ENCODE measurements at regions not wholly inside any gene's neighbourhood (a gene's known extent, or its start where the extent isn't known, plus 50 kb on each side); places are given as distances from the start of the nearest gene placed in this dataset.
A peak's percentile ranks its signal among the peaks of the same experiment; 100 is the strongest.
"Not testable (repeated sequence)": the region's sequence is repeated elsewhere in the genome, so short reads cannot be mapped to it uniquely, and the experiment has no call there.

DNA sequence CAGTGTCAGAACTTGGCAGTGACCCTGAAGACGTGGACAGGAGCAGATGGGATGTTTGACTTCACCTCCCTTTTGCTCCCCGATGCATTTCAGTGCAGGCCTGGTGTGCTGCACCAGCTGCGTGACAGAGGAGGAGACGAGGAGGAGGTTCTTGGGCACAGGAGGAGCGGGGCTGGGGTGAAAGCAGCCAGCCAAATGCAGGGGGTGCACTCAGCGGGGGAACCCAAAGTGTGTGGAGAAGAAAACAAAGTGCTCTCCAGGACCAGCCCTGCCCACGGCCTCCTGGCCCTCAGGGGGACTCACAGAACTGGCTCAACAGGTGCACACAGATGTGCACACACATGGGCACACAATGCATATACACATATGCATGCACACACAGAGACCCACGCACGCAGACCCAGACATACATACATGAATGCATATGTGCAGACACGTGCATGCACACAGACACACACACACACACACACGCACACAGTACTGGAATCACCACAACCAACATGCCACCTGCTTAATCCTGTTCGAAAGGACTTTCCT, 91.7 kb upstream of the SFSWAP start:
- in situ Hi-C loops (cut with MboI; ENCODE audit: low pct_unique_long_range_greater_than_20kb in 2 of 9, low sequenced_read_pairs in 9 of 9, unreplicated experiment in 9 of 9), result loop anchor here in 2 of 9 experiments (25.0 kb wide), 1 partner anchor 193 kb away; no protein-coding TSS in a partner anchor
- Histone ChIP-seq H3K4me3 (no peak overlapping the region), H3K4me1 (replicated peaks in 1 of 2) (peaks cover 23 to 36% of the 10 kb centered on the region in 2 donors), H3K27ac (no peak overlapping the region)
- no peak for ATAC-seq (replicated peaks in 6 of 8)
- WGBS, 10 experiments, result 16 to 60% (median 40%) methylated on average over 2 to 7 of the region's 12 CpGs; no CpG with 5 or more reads in 6 of the 10 experiments

DNA sequence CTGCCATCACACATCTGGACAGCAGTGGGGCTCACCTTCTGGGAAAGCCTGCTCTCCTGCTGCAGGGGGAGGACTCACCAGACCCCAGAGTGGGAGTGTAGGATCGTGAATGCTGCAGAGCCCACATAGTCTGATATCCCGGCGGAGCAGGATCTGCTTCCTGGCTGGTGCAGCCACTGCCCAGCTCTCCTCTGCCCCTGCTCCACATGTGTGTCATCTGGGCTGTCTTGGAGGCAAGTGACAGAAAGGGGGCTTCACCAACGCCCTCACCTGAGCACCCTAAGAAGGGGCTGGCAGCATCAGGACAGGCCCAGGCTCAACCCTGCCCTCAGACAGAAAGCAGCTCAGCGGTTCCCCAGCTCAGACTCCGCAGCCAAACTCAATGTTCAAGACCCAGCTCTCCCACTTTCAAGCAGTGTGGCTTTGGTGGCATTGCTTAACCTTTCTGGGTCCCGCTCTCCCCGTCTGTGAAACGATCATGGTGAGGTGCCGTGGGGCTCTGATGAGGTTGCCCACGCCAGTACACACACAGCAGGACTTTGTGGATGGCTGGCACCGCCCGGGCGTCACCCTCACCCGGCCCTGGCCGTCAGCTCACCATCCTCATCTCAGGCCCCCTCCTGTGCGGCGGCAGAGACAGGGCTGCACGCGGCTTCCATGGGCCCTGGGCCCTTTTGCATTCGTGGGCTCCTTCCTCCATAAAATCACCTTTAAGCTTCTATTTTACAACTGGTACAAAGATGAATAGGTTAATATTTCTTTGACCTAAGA, 91.0 kb upstream of the SFSWAP start:
- Histone ChIP-seq H3K27ac (no peak overlapping the region), H3K4me1 (replicated peaks in 1 of 2) (peaks cover 23 to 39% of the 10 kb centered on the region in 2 donors), H3K4me3 (no peak overlapping the region)
- no peak for ATAC-seq (replicated peaks in 6 of 8)
- 29 to 100% (median 74%) methylated on average over 1 to 9 of the region's 21 CpGs; no CpG with 5 or more reads in 3 of the 10 experiments for WGBS, 10 experiments
- in situ Hi-C loops (cut with MboI; ENCODE audit: low pct_unique_long_range_greater_than_20kb in 2 of 9, low sequenced_read_pairs in 9 of 9, unreplicated experiment in 9 of 9), result loop anchor here in 6 of 9 experiments (5.0 to 25.0 kb wide), 3 partner anchors 192 to 275 kb away; no protein-coding TSS in a partner anchor

DNA sequence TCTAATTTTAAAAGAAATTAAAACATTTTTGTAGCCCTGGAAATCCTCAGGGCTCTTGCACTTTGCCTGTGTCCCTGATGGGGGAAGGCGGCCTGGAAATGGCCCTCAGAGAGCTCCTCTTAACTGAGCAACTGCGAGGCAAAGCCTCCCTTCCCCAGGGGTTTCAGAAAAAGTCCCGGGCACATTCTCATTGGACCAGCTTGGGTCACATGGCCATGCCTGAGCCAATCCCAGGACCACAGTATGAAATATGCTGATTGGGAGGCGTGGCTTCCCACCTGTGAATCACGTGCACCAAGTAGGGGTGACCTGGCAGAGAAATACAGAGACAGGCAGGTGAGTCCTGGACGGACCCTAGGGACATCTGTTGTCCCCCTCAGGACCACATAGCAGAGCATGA, 90.4 kb upstream of the SFSWAP start:
- no peak for ATAC-seq (replicated peaks in 6 of 8)
- peaks cover 18 to 34% of the 10 kb centered on the region in 2 donors for H3K4me1 ChIP-seq (replicated peaks in 1 of 2)
- WGBS, 10 experiments, result 69 to 100% (median 86%) methylated on average over 1 to 5 of the region's 6 CpGs; no CpG with 5 or more reads in 4 of the 10 experiments
- H3K4me3 ChIP-seq, result no peak overlapping the region
- in situ Hi-C loops (cut with MboI; ENCODE audit: low pct_unique_long_range_greater_than_20kb in 2 of 9, low sequenced_read_pairs in 9 of 9, unreplicated experiment in 9 of 9), result loop anchor here in 6 of 9 experiments (5.0 to 25.0 kb wide), 3 partner anchors 192 to 276 kb away; no protein-coding TSS in a partner anchor
- no peak overlapping the region for H3K27ac ChIP-seq

DNA sequence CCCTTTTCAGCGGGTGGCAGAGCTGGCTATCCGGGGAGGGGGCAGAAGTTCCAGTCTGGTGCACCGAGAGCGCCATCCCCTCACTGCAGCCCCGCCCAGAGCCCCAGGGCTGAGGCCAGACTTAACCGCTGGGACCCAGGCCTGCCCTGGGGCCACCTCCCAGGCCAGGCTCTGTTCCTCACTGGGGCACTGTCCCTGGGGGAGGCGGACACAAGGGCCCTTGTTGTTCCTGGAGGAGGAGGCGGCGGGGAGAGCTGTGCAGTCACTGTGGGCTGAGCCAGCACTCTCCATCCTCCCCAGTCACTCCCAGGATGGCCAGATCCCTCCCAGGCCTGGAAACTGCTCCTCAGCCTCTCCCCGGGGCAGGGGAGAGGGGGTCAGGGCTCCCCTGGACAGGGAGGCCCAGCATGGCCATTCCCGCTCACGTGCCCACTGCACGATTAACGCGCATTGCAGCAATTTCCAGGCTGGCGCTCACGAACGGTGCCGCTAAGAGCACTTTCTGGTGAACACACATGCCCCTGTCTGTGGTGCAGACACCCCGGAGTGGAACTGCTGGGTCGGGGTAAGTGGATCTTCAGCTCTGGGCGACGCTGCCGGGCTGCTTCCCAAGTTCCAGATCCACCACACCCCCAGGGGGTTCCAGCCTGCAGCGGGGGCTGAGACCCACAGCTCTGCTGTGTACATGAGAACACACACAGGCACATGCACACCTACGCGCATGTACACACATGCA, 89.8 kb upstream of the SFSWAP start:
- Histone ChIP-seq H3K4me1 (replicated peaks in 1 of 2) (peaks cover 12 to 28% of the 10 kb centered on the region in 2 donors), H3K27ac (peak overlapping the region in 1 of 2 donors; percentile 53), H3K4me3 (no peak overlapping the region)
- ATAC-seq (replicated peaks in 6 of 8), result no peak
- 60 to 90% (median 60%) methylated on average over 2 to 4 of the region's 27 CpGs; no CpG with 5 or more reads in 7 of the 10 experiments for WGBS, 10 experiments
- in situ Hi-C loops (cut with MboI; ENCODE audit: low pct_unique_long_range_greater_than_20kb in 2 of 9, low sequenced_read_pairs in 9 of 9, unreplicated experiment in 9 of 9), result loop anchor here in 6 of 9 experiments (5.0 to 25.0 kb wide), 3 partner anchors 191 to 276 kb away; no protein-coding TSS in a partner anchor

DNA sequence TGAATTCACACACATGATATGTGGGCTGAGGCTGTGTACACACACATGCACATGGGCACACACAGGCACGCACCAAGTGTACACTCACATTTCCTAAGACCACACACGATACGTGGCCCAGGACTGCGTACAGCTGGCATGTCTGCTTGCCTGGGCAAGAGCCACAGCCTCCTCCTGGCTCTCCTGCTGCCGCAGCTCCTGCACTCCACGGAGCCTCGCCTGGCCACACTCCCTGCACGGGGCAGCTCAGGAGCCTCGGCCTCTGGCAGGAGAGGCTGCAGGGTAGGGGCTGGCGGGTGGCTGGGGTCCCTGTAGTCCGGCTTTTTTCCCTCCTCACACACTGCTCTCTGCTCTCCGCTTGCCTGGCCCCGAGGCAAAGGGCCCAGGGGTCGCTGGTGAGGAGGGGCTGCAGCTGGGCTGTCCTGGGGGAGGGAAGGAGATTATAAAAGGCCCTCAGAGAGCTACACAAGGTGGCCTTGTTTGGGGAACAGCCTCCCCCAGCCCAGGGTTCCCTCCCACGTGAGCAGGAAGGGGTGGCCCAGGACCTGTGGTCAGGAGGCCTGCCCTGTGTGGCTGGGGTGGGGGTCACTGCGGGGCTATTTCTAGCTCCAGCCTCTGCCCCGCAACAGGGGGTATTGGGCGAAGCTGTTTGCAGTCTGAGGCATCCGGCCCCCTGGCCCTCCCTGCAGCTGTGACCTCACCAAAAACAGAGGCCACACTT, 89.0 kb upstream of the SFSWAP start:
- Histone ChIP-seq H3K27ac (peak overlapping the region in 1 of 2 donors; percentile 53), H3K4me3 (no peak overlapping the region), H3K4me1 (replicated peaks in 1 of 2) (peaks cover 7 to 22% of the 10 kb centered on the region in 2 donors)
- peak in 5 of 8 experiments; percentile 74 to 85 (median 83) for ATAC-seq (replicated peaks in 6 of 8)
- 37 to 90% methylated on average over 2 of the region's 19 CpGs; no CpG with 5 or more reads in 8 of the 10 experiments for WGBS, 10 experiments
- in situ Hi-C loops (cut with MboI; ENCODE audit: low pct_unique_long_range_greater_than_20kb in 2 of 9, low sequenced_read_pairs in 9 of 9, unreplicated experiment in 9 of 9), result loop anchor here in 6 of 9 experiments (5.0 to 25.0 kb wide), 3 partner anchors 190 to 277 kb away; no protein-coding TSS in a partner anchor

DNA sequence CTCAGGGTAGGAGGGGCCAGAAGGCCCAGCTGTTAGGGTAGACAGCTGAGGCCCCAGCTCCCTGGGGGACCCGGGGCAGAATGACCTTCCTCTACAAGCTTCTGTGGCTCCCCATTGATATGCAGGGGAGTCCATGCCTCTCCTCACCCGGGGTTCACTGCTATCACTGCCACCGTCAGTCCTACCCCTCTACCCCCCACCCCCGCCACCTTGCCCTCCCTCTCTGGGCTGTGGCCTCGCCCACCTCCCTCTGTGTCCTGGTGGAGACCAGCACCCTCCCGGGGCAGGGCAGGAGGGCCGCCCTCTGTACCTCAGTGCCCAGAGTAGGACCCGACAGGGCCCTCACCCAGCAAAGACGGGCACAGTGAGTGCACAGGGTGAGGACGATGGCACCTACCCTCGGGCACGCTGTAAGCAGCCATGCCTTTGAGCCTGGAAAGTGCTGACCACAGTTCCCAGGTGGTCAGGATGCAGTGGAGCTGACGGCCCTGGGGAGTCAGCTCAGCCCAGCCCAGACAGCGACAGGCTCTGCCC, 88.4 kb upstream of the SFSWAP start:
- in situ Hi-C loops (cut with MboI; ENCODE audit: low pct_unique_long_range_greater_than_20kb in 2 of 9, low sequenced_read_pairs in 9 of 9, unreplicated experiment in 9 of 9), result loop anchor here in 6 of 9 experiments (5.0 to 25.0 kb wide), 3 partner anchors 190 to 278 kb away; no protein-coding TSS in a partner anchor
- 20% methylated on average over 1 of the region's 14 CpGs; no CpG with 5 or more reads in 9 of the 10 experiments for WGBS, 10 experiments
- no peak overlapping the region for H3K4me3 ChIP-seq
- ATAC-seq (replicated peaks in 6 of 8), result no peak
- peaks cover 7 to 22% of the 10 kb centered on the region in 2 donors for H3K4me1 ChIP-seq (replicated peaks in 1 of 2)
- no peak overlapping the region for H3K27ac ChIP-seq

DNA sequence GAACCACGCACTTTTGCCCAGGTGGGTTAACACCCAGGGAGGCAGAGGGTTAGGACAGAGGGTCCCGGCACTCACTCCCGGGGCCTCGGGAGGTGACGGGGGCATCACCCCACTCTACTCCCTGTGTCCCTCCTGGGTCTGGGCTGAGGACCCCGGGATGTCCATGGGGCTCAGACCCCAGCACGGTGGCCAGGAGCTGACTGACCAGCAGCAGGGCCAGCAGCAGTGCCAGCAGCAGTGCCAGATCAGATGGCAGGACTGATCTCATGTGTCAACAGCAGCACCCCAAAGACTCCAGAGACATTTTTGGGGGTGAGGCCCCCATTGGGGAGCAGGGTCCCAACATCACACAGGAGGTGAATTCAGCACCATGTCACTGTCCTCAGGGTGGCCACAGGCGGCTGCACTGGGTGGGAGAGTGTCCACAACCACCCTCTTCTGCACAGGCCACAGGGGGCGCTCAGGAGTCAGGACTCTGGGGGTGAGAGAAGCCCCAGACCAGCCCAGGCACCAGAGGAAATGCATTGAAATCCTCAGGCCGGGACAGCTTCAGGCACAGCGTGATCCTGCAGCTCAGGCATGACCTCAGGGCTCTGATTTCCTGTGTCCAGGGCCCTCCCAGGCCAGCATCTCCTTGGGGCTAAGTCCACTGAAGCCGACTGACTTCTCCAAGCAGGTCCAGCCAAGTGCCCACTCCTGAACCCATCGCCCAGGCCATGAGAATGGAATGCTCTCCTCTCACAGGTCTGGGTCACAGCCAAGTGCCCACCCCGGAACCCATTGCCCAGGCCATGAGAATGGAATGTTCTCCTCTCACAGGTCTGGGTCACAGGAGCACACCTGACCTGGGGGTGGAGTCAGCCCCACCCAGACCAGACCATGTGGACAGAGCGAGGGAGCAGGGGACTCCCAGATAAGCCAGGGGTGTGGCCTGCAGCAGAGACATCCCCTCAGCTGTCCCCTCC, 87.2 kb upstream of the SFSWAP start:
- in situ Hi-C loops (cut with MboI; ENCODE audit: low pct_unique_long_range_greater_than_20kb in 2 of 9, low sequenced_read_pairs in 9 of 9, unreplicated experiment in 9 of 9), result loop anchor here in 6 of 9 experiments (5.0 to 25.0 kb wide), 3 partner anchors 189 to 279 kb away; no protein-coding TSS in a partner anchor
- H3K4me3 ChIP-seq; ATAC-seq (replicated peaks in 6 of 8); H3K27ac ChIP-seq: not testable (repeated sequence)
- peaks cover 4 to 13% of the 10 kb centered on the region in 2 donors for H3K4me1 ChIP-seq (replicated peaks in 1 of 2)
- WGBS, 10 experiments, result 62 to 100% (median 91%) methylated on average over 1 to 4 of the region's 15 CpGs; no CpG with 5 or more reads in 6 of the 10 experiments

DNA sequence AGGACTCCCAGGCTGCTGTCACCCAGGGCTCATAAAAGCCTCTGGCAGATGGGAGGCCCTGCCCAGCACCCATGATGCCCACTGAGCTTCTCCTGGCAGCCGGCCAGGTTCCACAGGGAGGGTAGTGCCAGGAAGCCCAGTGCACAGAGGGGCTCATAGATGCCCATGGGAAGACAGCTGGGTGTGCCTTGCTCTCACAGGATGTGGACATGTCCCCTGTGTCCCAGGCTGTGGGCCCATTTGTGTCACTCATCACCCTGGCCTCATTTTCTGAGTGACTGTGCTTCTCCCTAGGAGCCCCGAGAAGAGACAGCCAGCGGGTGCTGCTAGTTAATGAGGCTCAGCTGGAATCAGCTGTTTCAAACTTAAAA, 86.5 kb upstream of the SFSWAP start:
- no CpG with 5 or more reads among the region's 3 CpGs for WGBS, 10 experiments
- H3K4me1 ChIP-seq (replicated peaks in 1 of 2), result peaks cover 4 to 13% of the 10 kb centered on the region in 2 donors
- in situ Hi-C loops (cut with MboI; ENCODE audit: low pct_unique_long_range_greater_than_20kb in 2 of 9, low sequenced_read_pairs in 9 of 9, unreplicated experiment in 9 of 9), result loop anchor here in 6 of 9 experiments (5.0 to 25.0 kb wide), 3 partner anchors 188 to 280 kb away; no protein-coding TSS in a partner anchor
- peak in 1 of 8 experiments; percentile 12 for ATAC-seq (replicated peaks in 6 of 8)
- not testable (repeated sequence) for H3K4me3 ChIP-seq, H3K27ac ChIP-seq

DNA sequence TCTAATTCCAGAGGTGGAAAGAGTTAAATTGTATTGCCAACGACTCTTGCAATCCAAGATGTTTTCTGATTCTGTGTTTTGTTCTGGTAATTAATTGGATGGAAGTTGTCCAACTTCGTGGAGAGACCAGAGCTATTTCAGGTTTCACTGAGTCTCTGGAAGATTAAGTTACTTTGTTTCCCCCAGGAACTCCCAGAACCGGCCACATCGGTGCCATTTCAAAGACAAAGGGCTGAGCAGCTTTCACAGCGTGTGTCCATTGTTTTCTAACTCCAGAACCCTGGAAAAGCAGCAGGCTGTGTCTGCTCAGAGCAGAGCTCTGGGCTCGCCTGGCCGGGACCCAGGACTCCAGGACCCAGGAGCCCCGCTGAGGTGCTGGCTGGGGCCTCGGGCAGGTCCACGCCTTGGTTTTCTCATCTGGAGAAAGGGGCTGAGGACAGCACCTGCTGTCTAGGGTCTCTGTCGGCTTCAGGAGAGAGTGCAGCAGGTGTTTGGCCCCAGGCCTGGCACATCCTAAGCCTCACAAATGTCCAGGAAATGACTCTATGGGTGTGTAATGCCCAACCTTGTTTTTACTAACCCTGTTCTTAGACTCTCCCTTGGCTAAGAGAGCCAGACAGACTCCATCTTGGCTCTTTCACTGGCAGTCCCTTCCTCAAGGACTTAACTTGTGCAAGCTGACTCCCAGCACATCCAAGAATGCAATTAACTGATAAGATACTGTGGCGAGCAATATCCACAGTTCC, 86.0 kb upstream of the SFSWAP start:
- WGBS, 10 experiments, result 0 to 100% (median 16%) methylated on average over 1 to 11 of the region's 12 CpGs; no CpG with 5 or more reads in 3 of the 10 experiments
- H3K4me1 ChIP-seq (replicated peaks in 1 of 2), result peaks cover 4 to 13% of the 10 kb centered on the region in 2 donors
- in situ Hi-C loops (cut with MboI; ENCODE audit: low pct_unique_long_range_greater_than_20kb in 2 of 9, low sequenced_read_pairs in 9 of 9, unreplicated experiment in 9 of 9), result loop anchor here in 6 of 9 experiments (5.0 to 25.0 kb wide), 3 partner anchors 187 to 280 kb away; no protein-coding TSS in a partner anchor
- H3K27ac ChIP-seq, H3K4me3 ChIP-seq: not testable (repeated sequence)
- ATAC-seq (replicated peaks in 6 of 8), result peak in 3 of 8 experiments; percentile 29 to 57 (median 50)

DNA sequence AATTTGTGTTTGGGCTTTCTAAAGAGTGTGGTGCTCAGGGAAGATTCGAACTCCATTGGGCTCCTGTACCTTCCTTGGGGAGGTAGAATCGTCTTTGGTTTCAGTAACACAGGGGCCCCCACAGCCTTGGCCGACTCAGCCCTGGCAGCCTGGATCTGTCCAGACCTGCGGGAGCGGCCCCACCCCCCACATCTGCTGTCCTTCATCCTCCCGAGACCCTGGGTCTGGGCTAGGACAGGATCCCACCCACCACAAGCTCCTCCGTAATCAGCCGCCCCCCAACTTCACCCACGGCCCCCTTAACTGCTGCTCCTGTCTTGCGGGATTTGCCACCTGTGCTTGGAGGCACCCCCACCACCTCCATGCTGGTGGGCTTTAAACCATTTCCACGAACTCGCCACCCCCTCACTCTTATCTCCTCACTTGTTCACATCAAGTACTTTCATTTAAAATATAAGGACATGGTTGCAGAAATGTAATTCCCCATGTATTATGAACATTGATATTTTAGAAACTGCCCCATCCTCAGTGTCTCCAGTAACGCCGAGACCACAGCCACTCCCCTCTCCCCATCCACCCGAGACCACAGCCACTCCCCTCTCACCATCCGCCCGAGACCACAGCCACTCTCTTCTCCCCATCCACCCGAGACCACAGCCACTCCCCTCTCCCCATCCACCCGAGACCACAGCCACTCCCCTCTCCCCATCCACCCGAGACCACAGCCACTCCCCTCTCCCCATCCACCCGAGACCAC, 84.7 kb upstream of the SFSWAP start:
- H3K27ac ChIP-seq, result not testable (repeated sequence)

More for the DNA sequence above, 84.7 kb upstream of the SFSWAP start:
- not testable (repeated sequence) for ATAC-seq (replicated peaks in 6 of 8); H3K4me3 ChIP-seq
- H3K4me1 ChIP-seq (replicated peaks in 1 of 2), result peaks cover 4 to 13% of the 10 kb centered on the region in 2 donors
- in situ Hi-C loops (cut with MboI; ENCODE audit: low pct_unique_long_range_greater_than_20kb in 2 of 9, low sequenced_read_pairs in 9 of 9, unreplicated experiment in 9 of 9), result loop anchor here in 4 of 9 experiments (10.0 kb wide), 1 partner anchor 281 kb away; no protein-coding TSS in a partner anchor
- 27 to 42% (median 40%) methylated on average over 2 to 6 of the region's 21 CpGs; no CpG with 5 or more reads in 7 of the 10 experiments for WGBS, 10 experiments
